Central memory CD8-positive, alpha-beta T cell (primary cell): ENCODE measurements at regions not wholly inside any gene's neighbourhood (a gene's known extent, or its start where the extent isn't known, plus 50 kb on each side); places are given as distances from the start of the nearest gene placed in this dataset.

ENCODE experiments used
- ATAC-seq: fragments of 150-1000 bp; cut with Tn5 transposase; replicated peaks from 2 replicates; pipeline ENCODE4 v1.10.0; 2022; ENCODE audit warnings: mild to moderate bottlenecking, moderate FRiP score, moderate number of reproducible peaks; ENCODE audit not compliant: poor library complexity, severe bottlenecking; ENCODE audit errors: extremely low read depth
- DNase-seq, 2 donors: peaks; one replicate each; pipeline ENCODE4 v3.0.0; 2021; ENCODE audit warnings: low spot score in 2 of 2
- H3K27ac Mint-ChIP-seq: one replicate; pipeline ENCODE4 v1.8.0; 2022; ENCODE audit warnings: low read depth, mild to moderate bottlenecking, moderate library complexity, mixed read lengths
- H3K27me3 Mint-ChIP-seq: one replicate; pipeline ENCODE4 v1.8.0; 2022; ENCODE audit warnings: mixed read lengths
- H3K36me3 Mint-ChIP-seq: one replicate; pipeline ENCODE4 v1.8.0; 2022; ENCODE audit warnings: mild to moderate bottlenecking, moderate library complexity, mixed read lengths; ENCODE audit not compliant: insufficient read depth
- H3K4me1 Mint-ChIP-seq: one replicate; pipeline ENCODE4 v1.8.0; 2022; ENCODE audit warnings: mixed read lengths
- H3K4me3 Mint-ChIP-seq: one replicate; pipeline ENCODE4 v1.8.0; 2022; ENCODE audit warnings: mild to moderate bottlenecking, moderate library complexity, mixed read lengths
- H3K9me3 Mint-ChIP-seq: one replicate; pipeline ENCODE4 v1.8.0; 2022; ENCODE audit warnings: mixed read lengths

DNA sequence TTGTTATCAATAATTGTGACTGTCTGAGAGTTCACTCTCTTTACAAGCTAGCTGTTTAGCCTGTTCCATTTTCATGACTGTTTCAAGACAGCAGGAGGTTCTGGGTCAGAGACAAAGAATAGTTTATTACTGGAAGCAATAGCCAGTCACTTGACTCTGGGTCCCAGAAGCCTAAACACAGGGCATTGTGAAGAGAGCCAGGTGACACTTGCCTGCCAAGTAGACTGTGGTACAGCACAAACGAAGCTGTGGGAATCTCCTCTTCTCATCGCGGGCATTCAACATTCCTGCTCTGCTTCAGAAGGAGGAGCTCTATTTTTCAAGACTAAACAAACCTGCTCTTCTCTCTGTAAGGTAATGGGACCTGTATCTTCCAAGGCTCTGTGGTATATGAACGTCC lies 485.1 kb downstream of the TRIML1 start:
- H3K27me3 Mint-ChIP-seq: no peaks in the 10 kb centered on the region
- no peaks in the 10 kb centered on the region for H3K36me3 Mint-ChIP-seq
- ATAC-seq (no peak), DNase-seq (no peak)
- no peak overlapping the region for H3K4me3 Mint-ChIP-seq
- H3K4me1 Mint-ChIP-seq: no peaks in the 10 kb centered on the region
- no peak overlapping the region for H3K27ac Mint-ChIP-seq
- peaks cover 34% of the 10 kb centered on the region for H3K9me3 Mint-ChIP-seq

GRCh38 chr4:188627892-188628291 lies 488.7 kb downstream of the TRIML1 start:
- ATAC-seq (no peak), DNase-seq (no peak)
- no peak overlapping the region for H3K27ac Mint-ChIP-seq

DNA sequence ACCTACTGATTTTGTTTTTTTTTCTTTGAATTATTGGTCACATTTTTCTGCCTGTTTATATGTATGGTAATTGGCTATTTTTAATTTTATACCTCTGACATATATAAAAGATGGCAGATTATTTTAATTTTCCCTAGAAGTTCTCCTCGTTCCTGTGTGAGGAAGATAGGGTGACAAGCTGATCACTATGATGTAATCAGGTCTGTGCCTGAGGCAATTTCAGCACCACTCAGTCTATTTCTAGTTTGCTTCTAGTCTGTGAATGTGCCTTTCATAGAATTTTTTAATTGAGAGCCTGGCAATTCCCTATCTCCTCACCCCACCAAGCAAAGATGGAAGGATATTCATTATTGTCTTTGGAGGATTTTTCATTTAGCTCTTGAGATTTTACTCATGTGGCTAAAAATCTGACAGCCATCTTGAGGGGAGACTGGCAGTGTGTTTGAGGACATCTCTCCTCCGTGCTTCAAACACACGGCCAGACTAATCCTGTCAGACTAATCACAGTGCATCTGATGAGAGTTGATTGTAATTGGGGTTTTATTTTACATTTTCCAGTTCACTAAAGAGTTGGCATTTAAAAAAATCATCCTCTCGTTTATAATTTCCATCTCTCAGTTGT lies 500.3 kb downstream of the TRIML1 start:
- no peak overlapping the region for H3K27ac Mint-ChIP-seq
- ATAC-seq (no peak), DNase-seq (no peak)
- no peaks in the 10 kb centered on the region for H3K27me3 Mint-ChIP-seq
- H3K36me3 Mint-ChIP-seq: no peaks in the 10 kb centered on the region
- peaks cover 19% of the 10 kb centered on the region for H3K9me3 Mint-ChIP-seq
- H3K4me3 Mint-ChIP-seq: no peak overlapping the region
- no peaks in the 10 kb centered on the region for H3K4me1 Mint-ChIP-seq

More at GRCh38 chr4:188627892-188628291, 488.7 kb downstream of the TRIML1 start:
- Mint-ChIP-seq H3K4me3 (no peak overlapping the region), H3K27me3 (no peaks in the 10 kb centered on the region), H3K4me1 (no peaks in the 10 kb centered on the region), H3K9me3 (peaks cover 37% of the 10 kb centered on the region), H3K36me3 (no peaks in the 10 kb centered on the region)

DNA sequence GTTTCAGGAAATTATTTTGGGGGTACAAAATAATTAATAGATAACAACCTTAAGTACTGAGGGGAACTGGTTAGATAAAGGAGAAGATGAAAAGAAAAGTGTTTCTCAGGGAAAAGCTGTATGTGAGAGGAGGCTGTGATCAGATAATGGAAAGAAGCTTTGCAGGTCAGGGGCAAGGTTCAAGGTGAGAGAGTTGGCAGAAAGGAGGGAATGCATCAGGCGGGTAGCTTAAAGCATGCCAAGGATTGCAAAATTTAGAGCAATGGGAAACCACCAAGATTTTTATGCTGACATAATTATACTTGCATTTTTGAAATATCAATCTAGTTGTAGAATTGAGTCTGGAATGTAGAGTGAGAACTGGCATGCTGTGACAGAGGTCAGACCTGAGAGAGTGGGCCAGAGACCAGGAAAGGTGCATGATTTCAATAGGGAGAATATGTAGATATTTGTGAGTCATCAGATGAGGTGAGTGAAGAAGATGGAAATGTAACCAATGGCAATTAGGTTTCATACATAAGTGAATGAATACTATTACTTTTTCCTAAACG lies 508.7 kb downstream of the TRIML1 start:
- peaks cover 20% of the 10 kb centered on the region for H3K9me3 Mint-ChIP-seq
- H3K27me3 Mint-ChIP-seq: no peaks in the 10 kb centered on the region
- ATAC-seq: no peak
- H3K4me3 Mint-ChIP-seq: no peak overlapping the region
- no peak overlapping the region for H3K27ac Mint-ChIP-seq
- DNase-seq: no peak
- no peaks in the 10 kb centered on the region for H3K4me1 Mint-ChIP-seq
- H3K36me3 Mint-ChIP-seq: no peaks in the 10 kb centered on the region

DNA sequence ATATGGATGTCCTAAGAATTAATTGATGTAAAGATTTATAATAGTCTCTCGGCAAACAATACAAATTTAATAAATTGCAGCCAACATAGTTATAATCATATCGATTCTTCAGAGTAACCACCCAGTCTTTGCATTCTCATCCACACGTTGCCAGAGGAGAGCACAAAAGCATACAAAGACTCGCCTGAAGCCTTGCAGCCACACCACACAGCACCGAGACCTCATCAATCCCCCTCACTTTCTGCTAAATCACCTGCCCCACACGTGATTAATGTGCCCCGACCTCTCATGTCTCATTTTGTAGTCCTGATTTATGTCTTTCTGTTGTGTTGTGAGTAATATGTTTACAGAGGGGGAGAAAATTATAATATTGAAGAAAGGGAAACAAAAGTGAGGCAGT lies 510.4 kb downstream of the TRIML1 start:
- H3K4me3 Mint-ChIP-seq: no peak overlapping the region
- H3K9me3 Mint-ChIP-seq: peaks cover 20% of the 10 kb centered on the region
- ATAC-seq: no peak
- DNase-seq: no peak
- no peaks in the 10 kb centered on the region for H3K27me3 Mint-ChIP-seq
- H3K27ac Mint-ChIP-seq: no peak overlapping the region
- no peaks in the 10 kb centered on the region for H3K36me3 Mint-ChIP-seq
- no peaks in the 10 kb centered on the region for H3K4me1 Mint-ChIP-seq

DNA sequence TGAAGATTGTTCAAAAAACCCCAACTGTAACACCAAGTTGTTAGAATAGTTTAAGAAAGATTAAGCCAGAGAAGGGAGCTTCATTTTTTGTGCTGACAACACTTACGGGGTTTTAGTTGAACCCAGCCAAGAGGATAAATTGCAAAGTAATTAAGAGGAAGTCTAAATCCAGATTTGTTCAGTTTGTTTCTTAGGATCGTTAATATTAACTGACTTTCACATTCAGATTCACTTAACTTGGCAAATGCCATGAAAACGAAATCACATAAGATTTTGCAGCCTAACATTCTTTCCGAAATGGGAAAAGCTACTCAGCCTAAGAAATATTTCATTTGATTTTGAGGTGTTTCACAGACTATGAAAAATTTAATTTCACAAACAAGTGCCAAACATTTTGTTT lies 511.3 kb downstream of the TRIML1 start:
- H3K9me3 Mint-ChIP-seq: peaks cover 20% of the 10 kb centered on the region
- no peak for ATAC-seq
- H3K4me3 Mint-ChIP-seq: no peak overlapping the region
- H3K27ac Mint-ChIP-seq: no peak overlapping the region
- H3K27me3 Mint-ChIP-seq: no peaks in the 10 kb centered on the region
- no peaks in the 10 kb centered on the region for H3K4me1 Mint-ChIP-seq
- no peak for DNase-seq
- H3K36me3 Mint-ChIP-seq: no peaks in the 10 kb centered on the region

DNA sequence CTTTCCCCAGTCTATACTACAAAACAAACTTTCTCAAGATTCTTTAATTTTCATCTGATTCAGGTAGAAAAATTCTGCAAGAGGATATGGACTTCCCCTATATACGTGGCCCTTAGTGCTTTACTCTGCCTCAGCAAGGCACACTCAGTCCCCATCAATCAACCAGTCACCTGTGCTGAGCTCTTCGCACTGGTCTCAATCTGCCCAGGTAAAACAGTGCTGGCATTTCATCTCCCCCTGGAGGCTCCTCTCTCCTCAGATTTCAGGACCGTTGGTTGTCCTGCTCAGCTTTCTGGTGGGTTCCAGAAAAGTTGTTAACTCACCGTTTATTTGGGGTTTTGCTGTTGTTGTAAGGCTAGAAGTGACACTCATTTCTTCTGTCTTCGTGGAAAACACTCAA lies 518.1 kb downstream of the TRIML1 start:
- Mint-ChIP-seq H3K36me3 (peaks cover 1% of the 10 kb centered on the region), H3K9me3 (peaks cover 8% of the 10 kb centered on the region), H3K27me3 (no peaks in the 10 kb centered on the region), H3K4me3 (no peak overlapping the region), H3K4me1 (no peaks in the 10 kb centered on the region), H3K27ac (no peak overlapping the region)
- ATAC-seq: no peak
- no peak for DNase-seq

- Mint-ChIP-seq H3K4me1 (no peaks in the 10 kb centered on the region), H3K4me3 (no peak overlapping the region), H3K9me3 (peaks cover 18% of the 10 kb centered on the region), H3K27me3 (no peaks in the 10 kb centered on the region), H3K36me3 (peaks cover 1% of the 10 kb centered on the region), H3K27ac (no peak overlapping the region)
- ATAC-seq (no peak), DNase-seq (no peak)
Observed at GRCh38 chr4:188658958-188659522, 519.8 kb downstream of the TRIML1 start.

GRCh38 chr4:188660796-188661195 lies 521.6 kb downstream of the TRIML1 start:
- no peaks in the 10 kb centered on the region for H3K27me3 Mint-ChIP-seq
- no peak overlapping the region for H3K27ac Mint-ChIP-seq
- peaks cover 1% of the 10 kb centered on the region for H3K36me3 Mint-ChIP-seq
- H3K9me3 Mint-ChIP-seq: peaks cover 18% of the 10 kb centered on the region
- H3K4me3 Mint-ChIP-seq: no peak overlapping the region
- ATAC-seq: no peak
- H3K4me1 Mint-ChIP-seq: no peaks in the 10 kb centered on the region
- DNase-seq: no peak

DNA sequence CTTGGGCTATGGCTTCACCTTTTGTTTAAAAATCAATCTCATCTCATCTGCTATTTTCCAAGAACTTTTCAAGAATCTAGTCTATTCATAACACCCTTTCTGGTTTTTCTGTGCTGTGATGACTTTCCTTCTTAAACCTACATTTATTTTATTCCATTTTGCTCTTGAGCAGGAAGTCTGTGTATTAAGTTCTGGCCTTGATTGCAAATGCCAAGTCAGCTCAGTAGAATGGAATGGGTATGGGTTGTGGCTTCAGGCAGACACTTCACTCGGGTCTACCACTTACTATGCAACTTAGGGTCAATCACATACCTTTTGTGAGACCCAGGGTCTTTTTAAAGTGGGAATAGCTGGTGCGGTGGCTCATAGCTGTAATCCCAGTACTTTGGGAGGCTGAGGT lies 522.3 kb downstream of the TRIML1 start:
- H3K27me3 Mint-ChIP-seq: no peaks in the 10 kb centered on the region
- H3K9me3 Mint-ChIP-seq: peaks cover 18% of the 10 kb centered on the region
- H3K36me3 Mint-ChIP-seq: peaks cover 1% of the 10 kb centered on the region
- H3K4me3 Mint-ChIP-seq: no peak overlapping the region
- ATAC-seq (no peak), DNase-seq (no peak)
- H3K27ac Mint-ChIP-seq: no peak overlapping the region
- H3K4me1 Mint-ChIP-seq: no peaks in the 10 kb centered on the region

DNA sequence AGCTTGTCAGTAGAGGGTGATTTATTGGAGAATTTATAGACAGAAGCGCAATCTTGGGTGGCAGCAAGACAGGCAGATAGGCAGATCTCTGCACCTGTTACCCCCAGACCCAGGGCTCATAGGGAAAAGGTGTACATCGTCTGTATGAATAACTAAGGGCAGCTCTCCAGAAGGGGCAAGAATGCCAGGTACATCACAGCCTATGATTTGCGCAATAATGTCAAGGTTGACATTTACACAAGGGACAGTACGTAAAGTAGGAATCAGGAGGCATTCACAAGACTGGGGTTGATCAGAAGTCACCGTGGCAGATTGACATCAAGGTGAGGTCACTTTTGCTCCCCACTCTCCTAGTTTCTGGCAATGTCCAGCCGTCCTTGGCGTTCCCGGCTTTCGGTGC lies 524.1 kb downstream of the TRIML1 start:
- DNase-seq (no peak), ATAC-seq (no peak)
- Mint-ChIP-seq H3K27me3 (no peaks in the 10 kb centered on the region), H3K9me3 (peaks cover 18% of the 10 kb centered on the region), H3K4me3 (no peak overlapping the region), H3K36me3 (no peaks in the 10 kb centered on the region), H3K27ac (no peak overlapping the region), H3K4me1 (no peaks in the 10 kb centered on the region)

DNA sequence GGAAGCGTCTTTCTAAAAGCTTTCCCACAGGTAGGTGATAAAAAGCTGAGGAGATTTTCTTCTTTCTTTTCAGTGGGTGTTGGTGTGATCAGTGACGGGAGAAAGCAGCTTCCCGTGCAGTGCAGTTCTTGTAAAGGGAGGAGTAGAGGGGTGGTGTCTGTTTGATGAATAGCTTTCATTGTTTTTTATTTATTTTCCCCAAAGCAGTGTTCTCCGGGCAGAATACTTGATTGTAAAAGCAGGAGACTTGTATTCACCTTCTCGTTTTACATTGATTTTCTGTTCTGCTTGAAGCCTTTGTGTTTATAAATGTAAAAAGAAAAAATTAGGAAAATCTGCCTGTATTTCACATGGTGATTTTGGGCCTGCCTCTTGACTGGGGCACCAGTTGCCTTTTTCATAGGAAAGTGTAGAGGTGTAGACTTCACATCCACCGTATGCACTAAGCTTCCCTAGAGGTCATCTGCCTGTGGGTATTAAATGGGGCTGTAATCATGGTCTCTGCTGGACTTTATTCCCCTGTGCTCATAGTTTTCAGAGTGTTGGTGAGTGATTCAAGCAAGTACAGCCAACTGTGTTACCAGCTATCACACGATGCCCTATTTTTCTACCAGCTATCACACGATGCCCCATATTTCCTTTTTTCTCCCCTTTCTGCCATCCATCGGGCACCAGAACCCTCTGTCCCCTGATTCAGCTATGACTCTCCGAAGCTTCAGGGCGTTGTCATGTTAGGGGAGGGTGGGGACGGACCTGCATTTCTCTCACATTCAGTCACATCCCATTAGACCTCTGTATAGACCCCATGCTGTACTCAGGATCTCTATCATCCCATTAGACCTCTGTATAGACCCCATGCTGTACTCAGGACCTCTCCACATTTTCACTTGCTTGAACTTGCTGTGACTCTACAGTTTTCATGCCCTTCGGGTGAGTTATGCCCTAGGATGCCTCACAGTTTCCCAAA lies 526.5 kb downstream of the TRIML1 start:
- ATAC-seq (no peak), DNase-seq (no peak)
- no peaks in the 10 kb centered on the region for H3K36me3 Mint-ChIP-seq
- peaks cover 24% of the 10 kb centered on the region for H3K9me3 Mint-ChIP-seq
- H3K4me1 Mint-ChIP-seq: no peaks in the 10 kb centered on the region
- no peak overlapping the region for H3K27ac Mint-ChIP-seq
- no peaks in the 10 kb centered on the region for H3K27me3 Mint-ChIP-seq
- no peak overlapping the region for H3K4me3 Mint-ChIP-seq
